ENCODE measurements at regions not wholly inside any gene's neighbourhood (a gene's known extent, or its start where the extent isn't known, plus 50 kb on each side); places are given as distances from the start of the nearest gene placed in this dataset.

DNA sequence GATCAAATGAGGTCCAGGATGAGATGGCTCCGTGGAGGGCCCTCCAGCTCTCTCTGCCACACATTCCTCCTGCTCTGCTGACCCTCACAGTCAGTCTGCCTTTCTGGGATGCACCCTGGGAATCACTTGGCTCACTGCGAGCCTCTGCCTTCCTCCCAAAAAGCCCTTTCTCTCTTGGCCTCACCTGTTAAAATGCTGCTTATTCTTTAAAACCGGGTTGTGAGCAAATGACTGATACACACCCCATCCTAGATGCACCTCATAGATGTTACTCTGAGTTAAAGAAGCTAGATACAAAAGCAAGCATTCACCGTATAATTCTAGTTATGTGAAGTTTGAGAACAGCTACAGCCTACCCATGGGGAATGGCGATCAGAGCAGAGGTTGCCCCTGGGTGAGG, 167.7 kb upstream of the MYCN start:
- no peaks in the 10 kb centered on the region for H3K36me3 ChIP-seq (ENCODE audit: control insufficient read depth in 1 of 2, insufficient read depth in 2 of 2, low read length in 2 of 2)
- no peaks in the 10 kb centered on the region for H3K27me3 ChIP-seq (ENCODE audit: low read depth, low read length)
- no peak overlapping the region for H3K4me3 ChIP-seq (ENCODE audit: low read depth in 1 of 2, low read length in 2 of 2)
- H3K9me3 ChIP-seq (ENCODE audit: control insufficient read depth in 1 of 2, low read length in 2 of 2), result no peaks in the 10 kb centered on the region
- H3K4me1 ChIP-seq (ENCODE audit: control insufficient read depth in 1 of 2, insufficient read depth in 2 of 2, low read length in 2 of 2), result no peaks in the 10 kb centered on the region
- no peak overlapping the region for H3K27ac ChIP-seq (ENCODE audit: low read length)

DNA sequence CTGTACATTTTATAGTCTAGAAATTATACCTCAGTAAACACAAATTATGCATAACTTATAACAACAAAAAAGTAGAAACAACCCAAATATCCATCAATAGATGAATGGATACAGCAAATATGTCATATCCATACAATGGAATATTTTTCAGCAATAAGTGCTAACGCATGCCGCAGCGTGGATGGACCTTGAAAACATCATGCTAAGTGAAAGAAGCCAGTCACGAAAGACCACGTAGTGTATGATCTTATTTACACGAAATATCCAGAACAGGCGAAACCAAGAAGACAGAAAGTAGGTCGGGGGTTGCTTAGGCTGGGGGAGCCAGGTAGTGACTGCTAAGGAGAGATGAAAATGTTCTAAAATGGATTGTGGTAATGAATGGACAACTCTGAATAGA, 167.1 kb upstream of the MYCN start:
- no peaks in the 10 kb centered on the region for H3K36me3 ChIP-seq (ENCODE audit: control insufficient read depth in 1 of 2, insufficient read depth in 2 of 2, low read length in 2 of 2)
- no peaks in the 10 kb centered on the region for H3K9me3 ChIP-seq (ENCODE audit: control insufficient read depth in 1 of 2, low read length in 2 of 2)
- H3K27me3 ChIP-seq (ENCODE audit: low read depth, low read length), result no peaks in the 10 kb centered on the region
- no peaks in the 10 kb centered on the region for H3K4me1 ChIP-seq (ENCODE audit: control insufficient read depth in 1 of 2, insufficient read depth in 2 of 2, low read length in 2 of 2)
- H3K27ac ChIP-seq (ENCODE audit: low read length), result no peak overlapping the region
- H3K4me3 ChIP-seq (ENCODE audit: low read depth in 1 of 2, low read length in 2 of 2), result no peak overlapping the region

DNA sequence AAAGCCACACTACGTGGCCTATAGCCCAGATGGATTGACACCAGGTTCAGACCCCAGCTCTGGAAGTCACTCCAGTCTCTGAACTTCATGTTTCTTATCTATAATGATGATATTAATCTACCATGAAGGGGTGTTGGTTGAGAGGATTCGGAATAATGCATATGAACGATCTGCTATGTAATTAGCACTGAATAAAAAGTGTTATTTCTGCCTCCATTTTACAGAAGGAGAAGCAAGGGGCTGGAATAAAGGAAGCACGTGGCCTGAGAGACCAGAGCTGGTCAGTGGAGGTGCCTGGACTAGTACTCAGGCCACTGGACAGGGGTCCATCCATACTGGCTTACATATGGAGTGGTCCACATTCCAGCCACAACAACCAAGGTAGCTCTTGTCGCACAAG, 166.5 kb upstream of the MYCN start:
- Histone ChIP-seq H3K27me3 (ENCODE audit: low read depth, low read length) (no peaks in the 10 kb centered on the region), H3K4me3 (ENCODE audit: low read depth in 1 of 2, low read length in 2 of 2) (no peak overlapping the region)

DNA sequence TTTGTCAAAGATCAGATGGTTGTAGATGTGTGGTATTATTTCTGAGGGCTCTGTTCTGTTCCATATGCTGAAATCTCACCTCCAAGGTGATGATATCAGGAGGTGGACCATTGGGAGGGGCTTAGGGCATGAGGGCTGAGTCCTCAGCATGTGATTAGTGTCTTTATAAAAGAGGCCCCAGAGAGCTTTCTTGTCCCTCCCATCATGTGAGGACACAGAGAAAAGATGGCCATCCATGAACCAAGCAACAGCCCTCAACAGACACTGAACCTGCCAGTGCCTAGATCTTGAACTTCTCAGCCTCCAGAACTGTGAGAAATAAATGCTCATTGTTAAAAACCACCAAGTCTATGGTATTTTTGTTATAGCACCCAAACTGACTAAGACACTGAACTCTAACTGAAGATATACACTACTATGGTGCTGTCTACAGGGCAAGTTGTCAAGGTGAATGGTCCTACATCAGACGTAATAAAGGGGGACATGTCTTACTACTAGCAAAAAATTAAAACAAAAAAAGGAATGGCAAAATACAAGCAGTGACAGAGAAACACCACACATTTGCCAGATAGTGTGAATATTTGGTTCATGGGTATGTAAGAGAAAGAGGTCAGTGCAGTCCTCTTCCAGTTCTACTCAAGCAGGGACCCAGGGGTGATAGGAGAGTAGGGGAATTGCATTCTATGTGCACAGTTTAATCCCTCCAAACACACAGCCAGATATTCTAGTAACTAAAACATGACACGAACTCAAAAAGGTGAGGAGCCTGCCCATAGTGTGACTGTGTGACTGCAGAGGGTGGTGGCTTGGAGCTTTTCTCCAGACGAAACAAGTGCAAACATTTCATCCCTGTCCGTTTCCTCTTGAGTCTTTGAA, 164.4 kb upstream of the MYCN start:
- no peaks in the 10 kb centered on the region for H3K4me1 ChIP-seq (ENCODE audit: control insufficient read depth in 1 of 2, insufficient read depth in 2 of 2, low read length in 2 of 2)
- H3K27me3 ChIP-seq (ENCODE audit: low read depth, low read length), result no peaks in the 10 kb centered on the region
- no peaks in the 10 kb centered on the region for H3K36me3 ChIP-seq (ENCODE audit: control insufficient read depth in 1 of 2, insufficient read depth in 2 of 2, low read length in 2 of 2)
- H3K27ac ChIP-seq (ENCODE audit: low read length), result no peak overlapping the region
- H3K9me3 ChIP-seq (ENCODE audit: control insufficient read depth in 1 of 2, low read length in 2 of 2), result no peaks in the 10 kb centered on the region
- H3K4me3 ChIP-seq (ENCODE audit: low read depth in 1 of 2, low read length in 2 of 2), result no peak overlapping the region

More for the DNA sequence above, 166.5 kb upstream of the MYCN start:
- Histone ChIP-seq H3K36me3 (ENCODE audit: control insufficient read depth in 1 of 2, insufficient read depth in 2 of 2, low read length in 2 of 2) (no peaks in the 10 kb centered on the region), H3K9me3 (ENCODE audit: control insufficient read depth in 1 of 2, low read length in 2 of 2) (no peaks in the 10 kb centered on the region), H3K27ac (ENCODE audit: low read length) (no peak overlapping the region), H3K4me1 (ENCODE audit: control insufficient read depth in 1 of 2, insufficient read depth in 2 of 2, low read length in 2 of 2) (no peaks in the 10 kb centered on the region)

DNA sequence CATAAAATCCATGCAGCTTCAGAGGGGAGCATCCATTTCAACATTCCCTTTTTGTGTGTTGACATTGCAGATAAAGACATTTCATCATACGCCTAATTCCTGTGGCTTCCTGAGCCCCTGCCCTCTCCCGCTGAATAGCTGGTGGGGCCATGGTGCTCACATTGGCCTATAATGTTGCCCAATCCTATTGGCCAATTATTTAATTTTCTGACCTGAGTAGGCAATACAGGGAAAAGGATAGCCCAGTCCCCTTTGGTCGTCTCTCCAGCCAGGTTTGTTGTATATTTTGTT, 163.8 kb upstream of the MYCN start:
- no peak overlapping the region for H3K4me3 ChIP-seq (ENCODE audit: low read depth in 1 of 2, low read length in 2 of 2)
- no peaks in the 10 kb centered on the region for H3K9me3 ChIP-seq (ENCODE audit: control insufficient read depth in 1 of 2, low read length in 2 of 2)
- no peak overlapping the region for H3K27ac ChIP-seq (ENCODE audit: low read length)
- no peaks in the 10 kb centered on the region for H3K27me3 ChIP-seq (ENCODE audit: low read depth, low read length)
- no peaks in the 10 kb centered on the region for H3K4me1 ChIP-seq (ENCODE audit: control insufficient read depth in 1 of 2, insufficient read depth in 2 of 2, low read length in 2 of 2)
- H3K36me3 ChIP-seq (ENCODE audit: control insufficient read depth in 1 of 2, insufficient read depth in 2 of 2, low read length in 2 of 2), result no peaks in the 10 kb centered on the region

DNA sequence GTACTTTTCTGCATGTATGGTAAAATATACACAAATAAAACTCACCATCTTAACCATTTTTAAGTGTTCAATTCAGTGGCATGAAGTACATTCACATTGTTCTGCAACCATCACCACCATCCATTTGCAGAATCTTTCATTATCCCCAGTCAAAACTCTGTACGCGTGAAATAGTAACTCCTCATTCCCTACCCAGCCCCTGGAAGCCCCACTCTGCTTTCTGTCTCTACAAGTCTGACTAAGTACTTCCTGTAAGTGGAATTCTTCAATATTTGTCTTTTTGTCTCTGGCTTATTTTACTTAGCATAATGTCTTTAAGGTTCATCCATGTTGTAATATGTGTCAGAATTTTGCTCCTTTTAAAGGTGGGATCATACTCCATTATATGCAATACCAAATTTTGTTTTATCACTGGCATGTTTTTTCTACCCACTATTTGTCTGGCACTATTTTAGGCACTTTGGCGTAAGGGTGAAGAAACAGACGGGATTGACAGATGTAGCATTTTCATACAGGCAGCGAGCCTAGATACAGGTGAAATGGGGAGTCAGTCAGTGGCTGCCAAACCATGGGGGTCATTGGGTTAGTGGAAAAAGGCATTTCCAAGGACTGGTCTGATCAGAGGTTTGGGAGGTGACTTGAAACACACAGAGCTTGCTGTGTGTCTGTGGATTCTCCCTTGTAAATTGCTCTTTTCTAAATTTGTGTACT, 163.2 kb upstream of the MYCN start:
- Histone ChIP-seq H3K36me3 (ENCODE audit: control insufficient read depth in 1 of 2, insufficient read depth in 2 of 2, low read length in 2 of 2) (no peaks in the 10 kb centered on the region), H3K27me3 (ENCODE audit: low read depth, low read length) (no peaks in the 10 kb centered on the region), H3K4me3 (ENCODE audit: low read depth in 1 of 2, low read length in 2 of 2) (no peak overlapping the region), H3K27ac (ENCODE audit: low read length) (no peak overlapping the region), H3K9me3 (ENCODE audit: control insufficient read depth in 1 of 2, low read length in 2 of 2) (no peaks in the 10 kb centered on the region), H3K4me1 (ENCODE audit: control insufficient read depth in 1 of 2, insufficient read depth in 2 of 2, low read length in 2 of 2) (no peaks in the 10 kb centered on the region)

DNA sequence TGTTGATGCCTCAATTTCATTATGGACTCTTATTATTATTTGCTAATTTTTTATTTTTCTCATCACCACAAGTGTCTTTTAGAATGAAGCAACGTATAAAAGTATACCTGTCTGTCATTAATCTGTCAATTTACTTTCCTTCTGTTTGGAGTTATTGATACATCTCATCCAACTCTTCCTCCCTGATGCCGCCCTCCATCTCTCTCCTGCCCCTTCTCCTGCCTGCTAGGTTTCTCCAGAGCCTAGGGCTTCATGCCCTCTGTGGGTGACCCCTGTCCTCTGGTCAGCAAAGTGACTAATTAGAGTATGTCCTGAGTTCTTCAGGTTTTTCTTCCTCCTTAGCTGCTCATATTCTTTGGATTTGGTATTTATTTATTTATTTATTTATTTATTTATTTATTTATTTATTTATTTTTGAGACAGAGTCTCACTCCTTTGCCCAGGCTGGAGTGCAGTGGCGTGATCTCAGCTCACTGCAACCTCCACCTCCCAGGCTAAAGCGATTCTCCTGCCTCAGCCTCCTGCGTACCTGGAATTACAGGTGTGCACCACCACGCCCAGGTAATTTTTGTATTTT, 162.5 kb upstream of the MYCN start:
- H3K4me1 ChIP-seq (ENCODE audit: control insufficient read depth in 1 of 2, insufficient read depth in 2 of 2, low read length in 2 of 2), result no peaks in the 10 kb centered on the region
- no peaks in the 10 kb centered on the region for H3K27me3 ChIP-seq (ENCODE audit: low read depth, low read length)
- H3K36me3 ChIP-seq (ENCODE audit: control insufficient read depth in 1 of 2, insufficient read depth in 2 of 2, low read length in 2 of 2), result no peaks in the 10 kb centered on the region
- no peak overlapping the region for H3K27ac ChIP-seq (ENCODE audit: low read length)
- no peak overlapping the region for H3K4me3 ChIP-seq (ENCODE audit: low read depth in 1 of 2, low read length in 2 of 2)
- no peaks in the 10 kb centered on the region for H3K9me3 ChIP-seq (ENCODE audit: control insufficient read depth in 1 of 2, low read length in 2 of 2)

DNA sequence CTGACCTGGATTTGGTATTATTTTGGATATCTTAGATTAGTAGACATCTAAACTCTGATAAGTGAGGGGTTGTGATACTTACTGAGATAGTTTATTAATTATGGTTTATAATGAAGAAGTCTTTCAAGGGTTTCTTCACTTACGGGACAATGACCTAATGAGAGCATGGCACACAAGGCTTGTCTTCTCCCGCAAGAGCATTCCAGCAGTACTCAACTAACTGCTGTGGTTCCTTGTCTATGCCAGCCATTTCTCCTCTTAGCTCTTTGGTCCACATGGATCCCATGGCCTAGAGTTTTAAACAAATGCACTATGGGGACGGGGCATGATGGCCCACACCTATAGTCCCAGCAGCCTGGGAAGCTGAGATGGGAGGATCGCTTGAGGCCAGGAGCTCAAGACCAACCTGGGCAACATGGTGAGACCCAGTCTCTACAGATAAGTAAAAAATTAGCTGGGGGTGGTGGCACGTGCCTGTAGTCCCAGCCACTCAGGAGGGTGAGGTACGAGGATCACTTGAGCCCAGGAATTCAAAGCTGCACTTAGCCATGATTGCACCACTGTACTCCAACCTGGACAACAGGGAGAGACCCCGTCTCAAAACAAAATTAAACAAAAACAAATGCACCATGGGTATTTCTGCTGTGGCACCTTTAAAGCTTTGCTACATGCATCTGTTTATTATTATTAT, 161.7 kb upstream of the MYCN start:
- no peak overlapping the region for H3K27ac ChIP-seq (ENCODE audit: low read length)
- H3K4me1 ChIP-seq (ENCODE audit: control insufficient read depth in 1 of 2, insufficient read depth in 2 of 2, low read length in 2 of 2), result no peaks in the 10 kb centered on the region
- no peak overlapping the region for H3K4me3 ChIP-seq (ENCODE audit: low read depth in 1 of 2, low read length in 2 of 2)
- no peaks in the 10 kb centered on the region for H3K27me3 ChIP-seq (ENCODE audit: low read depth, low read length)
- H3K9me3 ChIP-seq (ENCODE audit: control insufficient read depth in 1 of 2, low read length in 2 of 2), result no peaks in the 10 kb centered on the region
- H3K36me3 ChIP-seq (ENCODE audit: control insufficient read depth in 1 of 2, insufficient read depth in 2 of 2, low read length in 2 of 2), result no peaks in the 10 kb centered on the region

DNA sequence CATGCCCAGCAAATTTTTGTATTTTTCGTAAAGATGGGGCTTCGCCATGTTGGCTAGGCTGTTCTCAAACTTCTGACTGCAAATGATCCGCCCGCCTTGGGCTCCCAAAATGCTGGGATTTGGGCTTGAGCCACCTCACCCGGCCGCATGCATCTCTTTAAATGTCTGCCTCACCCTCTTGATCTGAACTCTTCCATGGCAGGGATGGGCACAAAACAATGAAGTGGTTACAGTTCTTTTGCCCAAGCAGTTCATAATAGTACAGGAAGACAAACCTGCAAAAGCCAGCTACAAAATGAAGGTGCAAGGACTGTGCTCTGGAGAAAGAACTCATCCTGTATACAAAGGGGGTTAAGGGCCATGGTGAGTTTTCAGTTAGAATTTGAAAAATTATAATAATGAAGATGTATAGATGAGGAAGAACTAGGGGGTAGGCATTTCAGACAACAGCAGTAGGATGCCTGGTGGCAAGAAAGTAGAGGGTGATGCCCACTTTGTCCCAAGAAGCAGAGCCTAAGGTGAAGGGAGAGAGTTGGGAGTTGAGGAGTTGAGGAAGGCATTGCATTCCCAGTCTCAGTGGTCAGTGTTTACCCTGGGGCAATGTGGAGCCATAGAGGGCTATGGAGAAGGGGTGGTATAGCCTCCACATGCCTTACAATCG, 160.8 kb upstream of the MYCN start:
- no peaks in the 10 kb centered on the region for H3K27me3 ChIP-seq (ENCODE audit: low read depth, low read length)
- no peak overlapping the region for H3K27ac ChIP-seq (ENCODE audit: low read length)
- H3K9me3 ChIP-seq (ENCODE audit: control insufficient read depth in 1 of 2, low read length in 2 of 2), result no peaks in the 10 kb centered on the region
- H3K4me1 ChIP-seq (ENCODE audit: control insufficient read depth in 1 of 2, insufficient read depth in 2 of 2, low read length in 2 of 2), result no peaks in the 10 kb centered on the region
- no peaks in the 10 kb centered on the region for H3K36me3 ChIP-seq (ENCODE audit: control insufficient read depth in 1 of 2, insufficient read depth in 2 of 2, low read length in 2 of 2)
- no peak overlapping the region for H3K4me3 ChIP-seq (ENCODE audit: low read depth in 1 of 2, low read length in 2 of 2)

DNA sequence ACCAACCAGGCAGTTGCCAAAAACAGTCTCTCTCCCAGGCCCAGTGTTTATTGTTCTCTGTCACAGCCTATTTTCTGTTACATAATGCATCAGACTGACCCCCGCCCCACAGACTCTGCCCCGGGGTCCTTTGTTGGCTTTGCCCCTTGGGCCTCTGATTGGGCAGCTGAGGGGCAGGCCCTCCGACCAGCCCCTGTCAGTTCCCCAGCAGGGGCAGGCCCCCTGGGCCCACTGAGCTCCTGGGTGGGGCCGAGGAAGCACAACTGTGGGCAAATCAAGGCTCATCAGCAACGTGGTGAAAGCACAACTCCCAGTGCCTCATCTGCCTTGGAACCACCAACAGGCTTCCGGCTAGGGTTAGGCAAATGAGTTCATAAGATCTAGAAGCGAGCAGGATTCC, 160.1 kb upstream of the MYCN start:
- H3K36me3 ChIP-seq (ENCODE audit: control insufficient read depth in 1 of 2, insufficient read depth in 2 of 2, low read length in 2 of 2), result no peaks in the 10 kb centered on the region
- no peak overlapping the region for H3K27ac ChIP-seq (ENCODE audit: low read length)
- H3K4me1 ChIP-seq (ENCODE audit: control insufficient read depth in 1 of 2, insufficient read depth in 2 of 2, low read length in 2 of 2), result no peaks in the 10 kb centered on the region
- H3K4me3 ChIP-seq (ENCODE audit: low read depth in 1 of 2, low read length in 2 of 2), result no peak overlapping the region
- no peaks in the 10 kb centered on the region for H3K9me3 ChIP-seq (ENCODE audit: control insufficient read depth in 1 of 2, low read length in 2 of 2)
- H3K27me3 ChIP-seq (ENCODE audit: low read depth, low read length), result no peaks in the 10 kb centered on the region
